A549 (cell line): ENCODE measurements at regions not wholly inside any gene's neighbourhood (a gene's known extent, or its start where the extent isn't known, plus 50 kb on each side); places are given as distances from the start of the nearest gene placed in this dataset.

Source experiments
- CEBPB ChIP-seq, 2 experiments: fragments of >200 bp in 1 of 2; sonication (Bioruptor Twin) in 1 of 2; formaldehyde crosslinking in 1 of 2; IDR thresholded peaks; 2 replicates each; pipeline ENCODE4 v1.6.1; 2012 to 2016
- CHD2 ChIP-seq: fragments of 150-350 bp; IDR thresholded peaks from 2 replicates; pipeline ENCODE4 v1.6.1; 2014; ENCODE audit warnings: low read length; ENCODE audit not compliant: partially characterized antibody
- ESRRA ChIP-seq: fragments of 150-350 bp; IDR thresholded peaks from 2 replicates; pipeline ENCODE4 v1.6.1; 2014; ENCODE audit warnings: mild to moderate bottlenecking, low read length, borderline replicate concordance
- ZC3H11A ChIP-seq: fragments of 450-650 bp; IDR thresholded peaks from 2 replicates; pipeline ENCODE4 v1.6.1; 2014; ENCODE audit warnings: antibody characterized with exemption, mild to moderate bottlenecking
- TF ChIP-seq, protein P1 (sequence below): fragments of >200 bp; sonication (Bioruptor Twin); formaldehyde crosslinking; IDR thresholded peaks from 3 replicates; pipeline ENCODE4 v1.5.1; 2016
- TF ChIP-seq, protein P2 (sequence below): fragments of 450-650 bp; IDR thresholded peaks from 2 replicates; pipeline ENCODE4 v1.6.1; 2014; ENCODE audit warnings: antibody characterized with exemption

GRCh38 chr2:14751581-14751980 lies 119.1 kb downstream of the LRATD1 start:
- TF ChIP-seq, protein P1, sequence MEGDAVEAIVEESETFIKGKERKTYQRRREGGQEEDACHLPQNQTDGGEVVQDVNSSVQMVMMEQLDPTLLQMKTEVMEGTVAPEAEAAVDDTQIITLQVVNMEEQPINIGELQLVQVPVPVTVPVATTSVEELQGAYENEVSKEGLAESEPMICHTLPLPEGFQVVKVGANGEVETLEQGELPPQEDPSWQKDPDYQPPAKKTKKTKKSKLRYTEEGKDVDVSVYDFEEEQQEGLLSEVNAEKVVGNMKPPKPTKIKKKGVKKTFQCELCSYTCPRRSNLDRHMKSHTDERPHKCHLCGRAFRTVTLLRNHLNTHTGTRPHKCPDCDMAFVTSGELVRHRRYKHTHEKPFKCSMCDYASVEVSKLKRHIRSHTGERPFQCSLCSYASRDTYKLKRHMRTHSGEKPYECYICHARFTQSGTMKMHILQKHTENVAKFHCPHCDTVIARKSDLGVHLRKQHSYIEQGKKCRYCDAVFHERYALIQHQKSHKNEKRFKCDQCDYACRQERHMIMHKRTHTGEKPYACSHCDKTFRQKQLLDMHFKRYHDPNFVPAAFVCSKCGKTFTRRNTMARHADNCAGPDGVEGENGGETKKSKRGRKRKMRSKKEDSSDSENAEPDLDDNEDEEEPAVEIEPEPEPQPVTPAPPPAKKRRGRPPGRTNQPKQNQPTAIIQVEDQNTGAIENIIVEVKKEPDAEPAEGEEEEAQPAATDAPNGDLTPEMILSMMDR = no peak
- no peak for TF ChIP-seq CEBPB (IDR thresholded peaks at IDR 0.05)
- TF ChIP-seq, protein P2, sequence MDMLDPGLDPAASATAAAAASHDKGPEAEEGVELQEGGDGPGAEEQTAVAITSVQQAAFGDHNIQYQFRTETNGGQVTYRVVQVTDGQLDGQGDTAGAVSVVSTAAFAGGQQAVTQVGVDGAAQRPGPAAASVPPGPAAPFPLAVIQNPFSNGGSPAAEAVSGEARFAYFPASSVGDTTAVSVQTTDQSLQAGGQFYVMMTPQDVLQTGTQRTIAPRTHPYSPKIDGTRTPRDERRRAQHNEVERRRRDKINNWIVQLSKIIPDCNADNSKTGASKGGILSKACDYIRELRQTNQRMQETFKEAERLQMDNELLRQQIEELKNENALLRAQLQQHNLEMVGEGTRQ = no peak
- no peak for TF ChIP-seq ZC3H11A
- TF ChIP-seq ESRRA = no peak
- no peak for TF ChIP-seq CHD2
